HG02870 (cell line): ENCODE measurements at regions not wholly inside any gene's neighbourhood (a gene's known extent, or its start where the extent isn't known, plus 50 kb on each side); places are given as distances from the start of the nearest gene placed in this dataset.
"Not testable (repeated sequence)": the region's sequence is repeated elsewhere in the genome, so short reads cannot be mapped to it uniquely, and the experiment has no call there.

Experiments used
- ATAC-seq: cut with Tn5 transposase; IDR thresholded peaks from one replicate; pipeline ENCODE4 v1.9.1; 2021; ENCODE audit warnings: mild to moderate bottlenecking, moderate library complexity; ENCODE audit not compliant: unreplicated experiment

GRCh38 chr4:4116901-4117300, 109.8 kb downstream of the OTOP1 start:
- ATAC-seq = not testable (repeated sequence)

- ATAC-seq = not testable (repeated sequence)
Measured at GRCh38 chr4:4134368-4134767, 92.4 kb downstream of the OTOP1 start.

GRCh38 chr4:4136621-4137020, 90.1 kb downstream of the OTOP1 start:
- ATAC-seq = not testable (repeated sequence)
